Mucosa of descending colon (tissue), 3 donors: ENCODE measurements at regions not wholly inside any gene's neighbourhood (a gene's known extent, or its start where the extent isn't known, plus 50 kb on each side); places are given as distances from the start of the nearest gene placed in this dataset.

Experiments
- ATAC-seq: fragments of 200-7000 bp; cut with Tn5 transposase; one replicate; pipeline ENCODE4 v1.9.1; 2020; ENCODE audit warnings: mild to moderate bottlenecking, moderate library complexity
- DNase-seq, 3 donors: peaks; one replicate each; pipeline ENCODE4 v3.0.0-alpha.2; 2020
- H3K36me3 ChIP-seq: fragments of 200-600 bp; one replicate; pipeline ENCODE4 v1.8.0; 2021; ENCODE audit warnings: low read depth, mild to moderate bottlenecking
- H3K4me1 ChIP-seq: fragments of 200-600 bp; one replicate; pipeline ENCODE4 v1.8.0; 2021; ENCODE audit warnings: low read depth, mild to moderate bottlenecking
- H3K4me3 ChIP-seq: fragments of 200-600 bp; one replicate; pipeline ENCODE4 v1.8.0; 2021; ENCODE audit warnings: mild to moderate bottlenecking
- H3K9me3 ChIP-seq: fragments of 200-600 bp; one replicate; pipeline ENCODE4 v1.8.0; 2021; ENCODE audit warnings: mild to moderate bottlenecking
- CTCF ChIP-seq: fragments of 200-600 bp; IDR thresholded peaks from one replicate; pipeline ENCODE4 v1.8.0; 2022; ENCODE audit warnings: antibody characterized with exemption, mild to moderate bottlenecking
- intact Hi-C, 2 donors: fragments of 100-400 bp; cut with DNase I in 1 of 2; cut with micrococcal nuclease in 1 of 2; formaldehyde crosslinking; loops; one replicate each; pipeline versions ENCODE4 v1.11.0 to v1.11.1; 2022; cut with DNase I, micrococcal nuclease
- donor health status: DM: no; HTN: no; CAD: no; lungs with moderate emphysema.
- donor health status: DM: no; HTN: no; CAD: no.
- donor health status: DM: no; HTN: yes; CAD: no.

- Histone ChIP-seq H3K4me1 (no peaks in the 10 kb centered on the region), H3K4me3 (no peak overlapping the region), H3K36me3 (no peaks in the 10 kb centered on the region), H3K9me3 (peaks cover 47% of the 10 kb centered on the region)
- TF ChIP-seq CTCF = no peak
- intact Hi-C loops = no loop called here
- ATAC-seq (no peak), DNase-seq (no peak)
Measured at GRCh38 chr19:56956503-56957226, 116.1 kb upstream of the PEG3 start.

GRCh38 chr19:56959205-56959604, 118.7 kb upstream of the PEG3 start:
- TF ChIP-seq CTCF = no peak
- intact Hi-C loops = no loop called here
- no peak for ATAC-seq
- Histone ChIP-seq H3K4me3 (no peak overlapping the region), H3K4me1 (no peaks in the 10 kb centered on the region), H3K9me3 (peaks cover 39% of the 10 kb centered on the region), H3K36me3 (no peaks in the 10 kb centered on the region)
- no peak for DNase-seq

GRCh38 chr19:56960959-56961543, 120.5 kb upstream of the PEG3 start:
- ATAC-seq (no peak), DNase-seq (no peak)
- Histone ChIP-seq H3K36me3 (no peaks in the 10 kb centered on the region), H3K9me3 (peaks cover 38% of the 10 kb centered on the region), H3K4me3 (no peak overlapping the region), H3K4me1 (no peaks in the 10 kb centered on the region)
- intact Hi-C loops = no loop called here
- no peak for TF ChIP-seq CTCF

GRCh38 chr19:56964410-56964920, 123.9 kb upstream of the PEG3 start:
- H3K36me3 ChIP-seq = no peaks in the 10 kb centered on the region
- H3K9me3 ChIP-seq = peaks cover 59% of the 10 kb centered on the region
- intact Hi-C loops = no loop called here
- H3K4me3 ChIP-seq = no peak overlapping the region
- ATAC-seq (no peak), DNase-seq (no peak)
- no peak for TF ChIP-seq CTCF
- no peaks in the 10 kb centered on the region for H3K4me1 ChIP-seq

GRCh38 chr19:56966225-56966696, 125.7 kb upstream of the PEG3 start:
- DNase-seq (no peak), ATAC-seq (no peak)
- intact Hi-C loops = no loop called here
- H3K4me1 ChIP-seq = no peaks in the 10 kb centered on the region
- no peak overlapping the region for H3K4me3 ChIP-seq
- no peaks in the 10 kb centered on the region for H3K36me3 ChIP-seq
- peaks cover 64% of the 10 kb centered on the region for H3K9me3 ChIP-seq
- TF ChIP-seq CTCF = no peak
